Liver (tissue), 8 donors: ENCODE measurements at regions not wholly inside any gene's neighbourhood (a gene's known extent, or its start where the extent isn't known, plus 50 kb on each side); places are given as distances from the start of the nearest gene placed in this dataset.

Experiments
- DNase-seq: peaks from one replicate; pipeline ENCODE4 v3.0.0-alpha.2; 2017; ENCODE audit warnings: low spot score
- H3K27ac ChIP-seq, 2 donors: one replicate each; pipeline ENCODE4 v1.7.0; 2013; ENCODE audit warnings: inconsistent platforms in 2 of 2, low read length in 2 of 2, control low read depth in 1 of 2, low read depth in 1 of 2, mild to moderate bottlenecking in 1 of 2
- H3K27me3 ChIP-seq, 4 donors: one replicate each; pipeline versions ENCODE4 v1.6.1 to v1.7.0; 2013; ENCODE audit warnings: low read length in 3 of 4, inconsistent platforms in 1 of 4, mild to moderate bottlenecking in 1 of 4, moderate library complexity in 1 of 4; ENCODE audit not compliant: control insufficient read depth in 4 of 4, insufficient read depth in 4 of 4
- H3K36me3 ChIP-seq, 4 donors: one replicate each; pipeline versions ENCODE4 v1.6.1 to v1.7.0; 2013; ENCODE audit warnings: low read length in 3 of 4, mild to moderate bottlenecking in 3 of 4, low read depth in 1 of 4, moderate library complexity in 1 of 4; ENCODE audit not compliant: control insufficient read depth in 4 of 4, insufficient read depth in 3 of 4
- H3K4me1 ChIP-seq, 4 donors: one replicate each; pipeline versions ENCODE4 v1.6.1 to v1.7.0; 2013; ENCODE audit warnings: low read length in 3 of 4, mild to moderate bottlenecking in 3 of 4, moderate library complexity in 1 of 4; ENCODE audit not compliant: control insufficient read depth in 4 of 4, insufficient read depth in 4 of 4
- H3K4me3 ChIP-seq, 3 donors: one replicate each; pipeline versions ENCODE4 v1.6.1 to v1.7.0; 2013; ENCODE audit warnings: low read length in 3 of 3, control low read depth in 1 of 3, low read depth in 1 of 3, mild to moderate bottlenecking in 1 of 3
- H3K9ac ChIP-seq, 2 donors: one replicate each; pipeline ENCODE4 v1.7.0; 2013; ENCODE audit warnings: low read length in 2 of 2, mild to moderate bottlenecking in 2 of 2, moderate library complexity in 2 of 2, control low read depth in 1 of 2, low read depth in 1 of 2
- H3K9me3 ChIP-seq, 4 donors: one replicate each; pipeline versions ENCODE4 v1.6.1 to v1.7.0; 2013; ENCODE audit warnings: low read length in 3 of 4; ENCODE audit not compliant: control insufficient read depth in 4 of 4
- EGR1 ChIP-seq, 2 donors: IDR thresholded peaks; 2 replicates each; pipeline ENCODE4 v1.6.1; 2016 to 2018; ENCODE audit warnings: antibody characterized with exemption in 2 of 2, low read depth in 2 of 2
- FOXA1 ChIP-seq: IDR thresholded peaks from 2 replicates; pipeline ENCODE4 v1.6.1; 2016; ENCODE audit warnings: antibody characterized with exemption
- FOXA2 ChIP-seq: IDR thresholded peaks from 2 replicates; pipeline ENCODE4 v1.6.1; 2016; ENCODE audit warnings: antibody characterized with exemption
- GABPA ChIP-seq, 2 donors: IDR thresholded peaks in 1 of 2; conservative IDR thresholded peaks in 1 of 2; 2 replicates each; pipeline ENCODE4 v1.6.1; 2016; ENCODE audit warnings: antibody characterized with exemption in 2 of 2, mild to moderate bottlenecking in 1 of 2, moderate library complexity in 1 of 2
- HNF4A ChIP-seq, 2 donors: conservative IDR thresholded peaks; 2 replicates each; pipeline ENCODE4 v1.6.1; 2016; ENCODE audit warnings: antibody characterized with exemption in 2 of 2, mild to moderate bottlenecking in 2 of 2
- HNF4G ChIP-seq: IDR thresholded peaks from 2 replicates; pipeline ENCODE4 v1.6.1; 2016; ENCODE audit warnings: antibody characterized with exemption
- JUND ChIP-seq, 2 donors: IDR thresholded peaks; 2 replicates each; pipeline ENCODE4 v1.6.1; 2016; ENCODE audit warnings: antibody characterized with exemption in 2 of 2
- NR2F2 ChIP-seq: IDR thresholded peaks from 2 replicates; pipeline ENCODE4 v1.6.1; 2016; ENCODE audit warnings: antibody characterized with exemption
- RAD21 ChIP-seq, 2 donors: IDR thresholded peaks; 2 replicates each; pipeline ENCODE4 v1.6.1; 2016; ENCODE audit warnings: antibody characterized with exemption in 2 of 2, mild to moderate bottlenecking in 2 of 2
- RXRA ChIP-seq, 2 donors: IDR thresholded peaks; 2 replicates each; pipeline ENCODE4 v1.6.1; 2017 to 2018; ENCODE audit warnings: antibody characterized with exemption in 2 of 2, mild to moderate bottlenecking in 1 of 2
- SP1 ChIP-seq: IDR thresholded peaks from 2 replicates; pipeline ENCODE4 v1.6.1; 2018; ENCODE audit warnings: antibody characterized with exemption, mild to moderate bottlenecking
- TAF1 ChIP-seq: conservative IDR thresholded peaks from 2 replicates; pipeline ENCODE4 v1.6.1; 2016; ENCODE audit warnings: antibody characterized with exemption, mild to moderate bottlenecking
- YY1 ChIP-seq: IDR thresholded peaks from 2 replicates; pipeline ENCODE4 v1.6.1; 2016; ENCODE audit warnings: antibody characterized with exemption, mild to moderate bottlenecking
- WGBS: extraction: QIAGEN DNeasy Blood & Tissue Kit; methylation state at CpG from one replicate; pipeline ENCODE4 v1.1.7; 2013; 5-methylcytosine and 5-hydroxymethylcytosine counted together
- TF ChIP-seq, protein P1 (sequence below): IDR thresholded peaks from 2 replicates; pipeline ENCODE4 v1.6.1; 2016; ENCODE audit warnings: antibody characterized with exemption
- TF ChIP-seq, protein P2 (sequence below): fragments of 150-350 bp; IDR thresholded peaks from 2 replicates; pipeline ENCODE4 v1.5.1; 2017; ENCODE audit warnings: improper control_type of control experiment, low read depth, low read length; ENCODE audit not compliant: missing input control
- TF ChIP-seq, protein P3 (sequence below): IDR thresholded peaks from 2 replicates; pipeline ENCODE4 v1.6.1; 2016; ENCODE audit warnings: antibody characterized with exemption, mild to moderate bottlenecking
- TF ChIP-seq, protein P4 (sequence below): IDR thresholded peaks from 2 replicates; pipeline ENCODE4 v1.6.1; 2016; ENCODE audit warnings: antibody characterized with exemption
- TF ChIP-seq, protein P5 (sequence below): IDR thresholded peaks from 2 replicates; pipeline ENCODE4 v1.6.1; 2016; ENCODE audit warnings: antibody characterized with exemption
- donor health status: healthy.
- donor health status: healthy.
- donor health status: healthy.
- donor health status: healthy.
- donor health status: healthy.

DNA sequence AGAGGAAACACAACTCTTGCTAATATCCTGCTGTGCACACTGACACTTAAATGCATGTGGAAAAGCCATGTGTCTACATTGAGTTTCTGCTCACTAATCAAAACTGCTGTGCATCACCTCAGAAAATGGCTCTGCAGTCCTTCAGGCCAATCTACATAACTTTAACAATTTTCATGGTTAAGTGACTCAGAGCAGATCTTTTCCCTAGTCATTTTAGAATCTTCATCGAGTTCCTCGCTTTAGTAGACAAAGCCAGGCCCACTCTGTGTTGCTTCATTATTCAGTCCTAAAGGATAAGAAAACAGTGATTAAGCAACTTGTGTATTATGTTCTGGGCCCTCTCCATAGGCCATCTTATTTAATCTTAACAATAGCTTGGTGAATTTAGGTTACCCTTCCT is 250.0 kb downstream of the KCNC2 start:
- 92% methylated on average over 2 of the region's 2 CpGs for WGBS
- Histone ChIP-seq H3K36me3 (no peaks in the 10 kb centered on the region), H3K9ac (no peak overlapping the region), H3K4me1 (peaks cover 0 to 7% (median 1%) of the 10 kb centered on the region in 4 donors), H3K27me3 (no peaks in the 10 kb centered on the region), H3K27ac (no peak overlapping the region), H3K9me3 (peaks cover 0 to 2% (median 0%) of the 10 kb centered on the region in 4 donors), H3K4me3 (no peak overlapping the region)
- TF ChIP-seq HNF4G (no peak), GABPA (IDR thresholded peaks at IDR 0.05 in 1 of 2, conservative IDR thresholded peaks at IDR 0.05 in 1 of 2) (no peak), TAF1 (no peak), RXRA (IDR thresholded peaks at IDR 0.05) (no peak), FOXA2 (no peak), EGR1 (IDR thresholded peaks at IDR 0.05; ENCODE audit: low read depth in 2 of 2) (no peak), RAD21 (IDR thresholded peaks at IDR 0.05) (no peak), NR2F2 (no peak), JUND (IDR thresholded peaks at IDR 0.05) (no peak), YY1 (no peak), FOXA1 (no peak), HNF4A (conservative IDR thresholded peaks at IDR 0.05) (no peak), SP1 (no peak)
- TF ChIP-seq, protein P1, sequence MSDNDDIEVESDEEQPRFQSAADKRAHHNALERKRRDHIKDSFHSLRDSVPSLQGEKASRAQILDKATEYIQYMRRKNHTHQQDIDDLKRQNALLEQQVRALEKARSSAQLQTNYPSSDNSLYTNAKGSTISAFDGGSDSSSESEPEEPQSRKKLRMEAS: no peak
- TF ChIP-seq, protein P2, sequence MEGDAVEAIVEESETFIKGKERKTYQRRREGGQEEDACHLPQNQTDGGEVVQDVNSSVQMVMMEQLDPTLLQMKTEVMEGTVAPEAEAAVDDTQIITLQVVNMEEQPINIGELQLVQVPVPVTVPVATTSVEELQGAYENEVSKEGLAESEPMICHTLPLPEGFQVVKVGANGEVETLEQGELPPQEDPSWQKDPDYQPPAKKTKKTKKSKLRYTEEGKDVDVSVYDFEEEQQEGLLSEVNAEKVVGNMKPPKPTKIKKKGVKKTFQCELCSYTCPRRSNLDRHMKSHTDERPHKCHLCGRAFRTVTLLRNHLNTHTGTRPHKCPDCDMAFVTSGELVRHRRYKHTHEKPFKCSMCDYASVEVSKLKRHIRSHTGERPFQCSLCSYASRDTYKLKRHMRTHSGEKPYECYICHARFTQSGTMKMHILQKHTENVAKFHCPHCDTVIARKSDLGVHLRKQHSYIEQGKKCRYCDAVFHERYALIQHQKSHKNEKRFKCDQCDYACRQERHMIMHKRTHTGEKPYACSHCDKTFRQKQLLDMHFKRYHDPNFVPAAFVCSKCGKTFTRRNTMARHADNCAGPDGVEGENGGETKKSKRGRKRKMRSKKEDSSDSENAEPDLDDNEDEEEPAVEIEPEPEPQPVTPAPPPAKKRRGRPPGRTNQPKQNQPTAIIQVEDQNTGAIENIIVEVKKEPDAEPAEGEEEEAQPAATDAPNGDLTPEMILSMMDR: no peak
- TF ChIP-seq, protein P3, sequence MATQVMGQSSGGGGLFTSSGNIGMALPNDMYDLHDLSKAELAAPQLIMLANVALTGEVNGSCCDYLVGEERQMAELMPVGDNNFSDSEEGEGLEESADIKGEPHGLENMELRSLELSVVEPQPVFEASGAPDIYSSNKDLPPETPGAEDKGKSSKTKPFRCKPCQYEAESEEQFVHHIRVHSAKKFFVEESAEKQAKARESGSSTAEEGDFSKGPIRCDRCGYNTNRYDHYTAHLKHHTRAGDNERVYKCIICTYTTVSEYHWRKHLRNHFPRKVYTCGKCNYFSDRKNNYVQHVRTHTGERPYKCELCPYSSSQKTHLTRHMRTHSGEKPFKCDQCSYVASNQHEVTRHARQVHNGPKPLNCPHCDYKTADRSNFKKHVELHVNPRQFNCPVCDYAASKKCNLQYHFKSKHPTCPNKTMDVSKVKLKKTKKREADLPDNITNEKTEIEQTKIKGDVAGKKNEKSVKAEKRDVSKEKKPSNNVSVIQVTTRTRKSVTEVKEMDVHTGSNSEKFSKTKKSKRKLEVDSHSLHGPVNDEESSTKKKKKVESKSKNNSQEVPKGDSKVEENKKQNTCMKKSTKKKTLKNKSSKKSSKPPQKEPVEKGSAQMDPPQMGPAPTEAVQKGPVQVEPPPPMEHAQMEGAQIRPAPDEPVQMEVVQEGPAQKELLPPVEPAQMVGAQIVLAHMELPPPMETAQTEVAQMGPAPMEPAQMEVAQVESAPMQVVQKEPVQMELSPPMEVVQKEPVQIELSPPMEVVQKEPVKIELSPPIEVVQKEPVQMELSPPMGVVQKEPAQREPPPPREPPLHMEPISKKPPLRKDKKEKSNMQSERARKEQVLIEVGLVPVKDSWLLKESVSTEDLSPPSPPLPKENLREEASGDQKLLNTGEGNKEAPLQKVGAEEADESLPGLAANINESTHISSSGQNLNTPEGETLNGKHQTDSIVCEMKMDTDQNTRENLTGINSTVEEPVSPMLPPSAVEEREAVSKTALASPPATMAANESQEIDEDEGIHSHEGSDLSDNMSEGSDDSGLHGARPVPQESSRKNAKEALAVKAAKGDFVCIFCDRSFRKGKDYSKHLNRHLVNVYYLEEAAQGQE: no peak
- TF ChIP-seq, protein P4, sequence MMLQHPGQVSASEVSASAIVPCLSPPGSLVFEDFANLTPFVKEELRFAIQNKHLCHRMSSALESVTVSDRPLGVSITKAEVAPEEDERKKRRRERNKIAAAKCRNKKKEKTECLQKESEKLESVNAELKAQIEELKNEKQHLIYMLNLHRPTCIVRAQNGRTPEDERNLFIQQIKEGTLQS: no peak
- TF ChIP-seq, protein P5, sequence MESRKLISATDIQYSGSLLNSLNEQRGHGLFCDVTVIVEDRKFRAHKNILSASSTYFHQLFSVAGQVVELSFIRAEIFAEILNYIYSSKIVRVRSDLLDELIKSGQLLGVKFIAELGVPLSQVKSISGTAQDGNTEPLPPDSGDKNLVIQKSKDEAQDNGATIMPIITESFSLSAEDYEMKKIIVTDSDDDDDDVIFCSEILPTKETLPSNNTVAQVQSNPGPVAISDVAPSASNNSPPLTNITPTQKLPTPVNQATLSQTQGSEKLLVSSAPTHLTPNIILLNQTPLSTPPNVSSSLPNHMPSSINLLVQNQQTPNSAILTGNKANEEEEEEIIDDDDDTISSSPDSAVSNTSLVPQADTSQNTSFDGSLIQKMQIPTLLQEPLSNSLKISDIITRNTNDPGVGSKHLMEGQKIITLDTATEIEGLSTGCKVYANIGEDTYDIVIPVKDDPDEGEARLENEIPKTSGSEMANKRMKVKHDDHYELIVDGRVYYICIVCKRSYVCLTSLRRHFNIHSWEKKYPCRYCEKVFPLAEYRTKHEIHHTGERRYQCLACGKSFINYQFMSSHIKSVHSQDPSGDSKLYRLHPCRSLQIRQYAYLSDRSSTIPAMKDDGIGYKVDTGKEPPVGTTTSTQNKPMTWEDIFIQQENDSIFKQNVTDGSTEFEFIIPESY: no peak
- no peak for DNase-seq
